Stimulated activated CD4-positive, alpha-beta T cell treated with anti-CD3 and anti-CD28 coated beads, Interleukin-2, amount 100 ng/mL, for 24 hours (primary cell): ENCODE measurements at regions not wholly inside any gene's neighbourhood (a gene's known extent, or its start where the extent isn't known, plus 50 kb on each side); places are given as distances from the start of the nearest gene placed in this dataset.
A peak's percentile ranks its signal among the peaks of the same experiment; 100 is the strongest.
"Not testable (repeated sequence)": the region's sequence is repeated elsewhere in the genome, so short reads cannot be mapped to it uniquely, and the experiment has no call there.

Experiments
- DNase-seq, 2 donors: peaks; one replicate each; pipeline ENCODE4 v3.0.0-alpha.2; 2020

- no peak for DNase-seq
These were observed 179.3 kb downstream of the GALC start for GRCh38 chr14:87813686-87814085.

- DNase-seq = no peak
These were observed 179.8 kb downstream of the GALC start for GRCh38 chr14:87813211-87813610.

DNA sequence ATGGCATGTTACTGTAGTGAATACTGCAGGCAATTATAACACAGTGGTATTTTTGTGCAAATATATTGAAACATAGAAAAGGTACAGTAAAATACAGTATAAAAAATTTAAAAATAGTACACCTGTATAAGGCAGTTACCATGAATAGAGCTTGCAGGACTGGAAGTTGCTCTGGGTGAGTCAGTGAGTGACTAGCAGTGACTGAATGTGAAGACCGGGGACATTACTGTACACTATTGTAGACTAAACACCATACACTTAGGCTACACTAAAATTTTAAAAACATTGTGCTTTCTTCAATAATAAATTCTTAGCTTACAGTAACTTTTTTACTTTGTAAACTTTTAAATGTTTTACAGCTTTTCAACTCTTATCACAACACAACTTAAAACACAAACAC, 181.7 kb downstream of the GALC start:
- no peak for DNase-seq

- no peak for DNase-seq
These were observed 182.3 kb downstream of the GALC start for GRCh38 chr14:87810711-87811110.

GRCh38 chr14:87809261-87809660, 183.7 kb downstream of the GALC start:
- no peak for DNase-seq

DNA sequence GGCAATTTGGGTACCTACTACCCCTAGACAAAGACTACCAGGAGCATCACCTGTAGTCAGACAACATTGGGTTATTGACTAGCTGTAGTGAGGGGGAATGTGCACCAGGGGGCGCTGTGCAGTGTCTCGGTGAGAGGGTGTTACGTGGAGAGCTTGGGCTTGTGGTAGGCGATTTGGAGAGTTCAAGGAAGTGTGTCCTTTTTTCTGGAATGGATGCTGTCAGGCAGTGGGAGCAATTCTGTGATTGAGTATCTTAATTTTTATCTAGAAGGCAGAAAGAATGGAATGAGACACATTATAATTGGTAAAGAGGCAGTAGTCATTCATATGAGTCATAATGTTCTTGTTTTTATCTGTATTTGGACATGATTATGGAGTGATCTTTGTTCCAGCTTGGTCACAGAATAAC, 187.7 kb downstream of the GALC start:
- peak; percentile 53 to 74 for DNase-seq

- no peak for DNase-seq
These were observed 192.8 kb downstream of the GALC start for GRCh38 chr14:87800216-87800615.

DNA sequence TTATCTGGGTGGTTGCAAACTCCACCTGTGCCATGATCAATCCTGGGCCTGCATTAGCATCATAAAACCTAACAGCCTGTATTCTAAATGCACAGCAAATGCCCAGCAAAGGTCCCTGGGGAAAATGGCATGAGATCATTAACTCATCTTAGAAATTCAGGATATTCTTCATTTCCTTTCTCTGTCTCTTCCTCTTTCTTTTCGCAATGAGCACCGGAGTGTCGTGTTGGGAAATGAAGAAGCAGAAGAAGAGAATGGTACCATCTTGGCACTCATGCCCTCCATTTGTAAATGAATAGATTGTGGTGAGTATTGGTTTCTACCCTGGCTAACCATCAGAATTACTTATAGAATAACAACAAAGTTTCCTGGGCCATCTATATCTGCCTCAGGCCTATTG, 193.6 kb downstream of the GALC start:
- no peak for DNase-seq

DNA sequence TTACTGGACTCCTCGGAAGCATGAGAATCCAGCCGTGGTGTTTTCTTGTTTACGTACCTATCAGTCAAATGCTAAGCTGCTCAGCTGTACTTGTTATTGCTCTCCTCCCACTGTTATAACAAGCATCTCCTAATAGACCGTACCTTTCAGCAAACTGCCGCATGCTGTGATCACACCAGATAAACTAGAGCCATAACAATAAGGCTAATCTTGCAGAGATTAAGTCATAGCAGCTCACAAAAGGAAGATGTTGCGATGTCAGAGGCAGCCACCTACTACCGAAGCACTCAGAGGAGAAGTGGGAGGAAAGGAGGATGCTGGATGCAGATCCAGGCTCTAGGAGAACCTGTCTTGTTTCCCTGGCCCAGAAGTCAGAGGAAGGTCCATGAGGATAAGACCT, 196.0 kb downstream of the GALC start:
- no peak for DNase-seq

DNA sequence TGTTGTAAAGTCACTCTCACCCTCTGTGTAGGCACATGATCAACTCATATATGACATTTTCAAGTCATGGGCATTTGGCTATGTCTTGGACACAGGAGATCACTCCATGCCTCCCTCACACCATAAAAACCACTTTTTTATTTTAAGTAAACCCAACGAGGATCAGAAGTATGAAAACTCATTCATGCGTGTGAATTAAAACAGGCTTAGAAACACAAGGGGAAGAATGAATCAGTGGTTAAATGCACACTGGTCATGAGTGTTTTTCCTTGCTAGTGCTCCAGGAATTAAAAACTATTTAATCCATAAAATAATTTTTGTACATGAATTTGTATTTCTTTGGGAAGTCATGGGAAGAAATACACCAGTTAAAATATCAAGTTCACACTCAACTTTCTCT, 198.4 kb downstream of the GALC start:
- no peak for DNase-seq

DNA sequence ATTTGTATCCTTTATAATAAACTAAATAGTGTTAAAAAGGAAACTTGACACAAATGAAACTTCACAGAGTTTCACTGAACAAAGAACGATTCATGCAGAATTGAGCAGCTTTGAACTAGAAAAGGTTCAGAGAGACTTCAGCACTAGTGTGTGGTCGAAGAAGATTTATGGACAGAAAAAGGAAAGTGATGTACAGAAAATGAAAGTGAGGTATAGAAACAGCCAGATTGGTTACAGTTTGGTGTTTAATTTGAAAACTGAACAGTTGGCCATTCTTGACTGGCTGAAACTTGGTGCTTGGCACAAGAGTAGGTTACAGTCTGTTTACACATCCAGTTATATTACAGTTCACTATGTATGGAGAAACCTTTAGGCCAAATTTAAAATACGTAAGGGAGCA, 207.1 kb downstream of the GALC start:
- DNase-seq = no peak

DNA sequence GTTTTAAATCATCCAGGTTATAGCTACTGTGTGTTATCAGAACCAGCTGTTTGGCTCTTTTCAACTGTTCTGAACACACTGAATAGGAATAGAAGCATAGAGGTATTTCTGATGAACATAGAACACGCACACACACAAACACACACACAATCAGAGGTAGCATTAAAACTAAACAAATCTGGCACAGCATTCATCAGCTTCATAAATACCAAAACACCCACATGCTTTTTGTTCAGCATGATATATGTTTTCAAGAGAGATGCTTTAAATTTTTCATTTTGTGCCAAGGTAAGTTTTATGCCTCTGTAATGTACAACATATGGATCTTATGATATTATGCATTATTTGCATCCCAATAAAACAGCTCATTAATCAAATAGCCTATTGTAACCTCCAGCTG, 208.6 kb downstream of the GALC start:
- DNase-seq = no peak

- DNase-seq = no peak
These were observed 209.9 kb downstream of the GALC start for GRCh38 chr14:87783071-87783470.

- DNase-seq = no peak
These were observed 220.1 kb downstream of the GALC start for GRCh38 chr14:87772854-87773253.

DNA sequence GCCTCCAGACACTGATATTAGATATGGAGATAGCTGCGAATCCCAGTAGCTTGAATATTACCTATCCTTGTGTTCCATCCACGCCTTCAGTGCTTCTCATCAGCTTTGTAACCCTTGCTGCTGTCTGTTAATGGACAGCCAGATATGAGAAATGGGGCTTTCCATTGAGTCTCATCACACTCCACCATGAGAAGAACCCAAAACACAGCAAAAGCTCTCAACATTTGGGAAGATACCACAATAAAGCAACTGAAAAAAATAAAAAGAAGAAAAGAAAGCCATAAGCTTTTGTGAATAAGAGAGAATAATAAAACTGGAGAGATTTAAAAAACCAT, 225.4 kb downstream of the GALC start:
- no peak for DNase-seq

GRCh38 chr14:87758876-87759275, 234.1 kb downstream of the GALC start:
- DNase-seq = no peak

- no peak for DNase-seq
These were observed 236.3 kb downstream of the GALC start for GRCh38 chr14:87756661-87757060.

GRCh38 chr14:87754520-87755223, 238.3 kb downstream of the GALC start:
- no peak for DNase-seq

DNA sequence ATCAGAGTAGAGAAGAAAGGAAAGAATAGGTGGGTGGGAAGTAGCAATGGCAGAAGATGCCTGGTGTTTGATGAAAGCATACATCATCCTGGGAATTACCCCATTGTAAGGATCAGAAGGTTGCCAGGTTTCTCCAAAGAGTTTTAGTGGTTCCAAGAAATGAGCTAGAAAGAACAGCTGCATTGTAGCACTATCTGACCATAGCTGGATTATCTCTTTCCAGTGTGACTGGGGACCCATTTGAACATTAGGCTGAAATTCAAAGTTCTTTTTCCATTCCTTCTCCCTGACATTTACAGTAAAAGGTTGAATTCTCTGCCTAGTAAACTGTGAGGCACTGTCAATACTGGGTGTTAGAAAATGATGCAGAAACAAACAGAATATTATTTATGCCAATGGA, 244.4 kb downstream of the GALC start:
- DNase-seq = no peak

- DNase-seq = peak; percentile 16 to 17
These were observed 247.4 kb downstream of the GALC start for GRCh38 chr14:87745507-87746118.

- not testable (repeated sequence) for DNase-seq
These were observed 258.2 kb downstream of the GALC start for GRCh38 chr14:87734577-87735360.

GRCh38 chr14:87733115-87733514, 259.9 kb downstream of the GALC start:
- not testable (repeated sequence) for DNase-seq

DNA sequence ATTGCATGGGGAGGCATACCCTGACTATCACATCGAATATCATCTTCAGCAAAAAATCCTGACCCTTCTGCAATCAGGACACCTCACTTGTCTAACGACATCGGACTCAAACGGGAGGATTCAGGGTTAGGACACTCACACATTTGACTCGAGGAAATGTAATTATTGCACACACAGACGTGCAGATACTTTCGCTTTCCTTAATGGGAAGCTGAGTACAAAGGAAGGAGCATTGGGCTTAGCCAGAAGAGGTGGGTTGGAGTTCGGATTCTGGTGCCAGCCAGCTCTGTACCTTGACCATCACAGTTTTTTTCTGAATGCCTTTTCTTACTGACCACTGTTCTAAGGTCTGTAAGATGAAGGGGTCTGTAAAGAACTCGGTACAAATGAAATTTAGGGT, 260.4 kb downstream of the GALC start:
- DNase-seq = no peak

GRCh38 chr14:87725318-87725717, 267.7 kb downstream of the GALC start:
- no peak for DNase-seq
